ENCODE measurements at regions not wholly inside any gene's neighbourhood (a gene's known extent, or its start where the extent isn't known, plus 50 kb on each side); places are given as distances from the start of the nearest gene placed in this dataset.

DNA sequence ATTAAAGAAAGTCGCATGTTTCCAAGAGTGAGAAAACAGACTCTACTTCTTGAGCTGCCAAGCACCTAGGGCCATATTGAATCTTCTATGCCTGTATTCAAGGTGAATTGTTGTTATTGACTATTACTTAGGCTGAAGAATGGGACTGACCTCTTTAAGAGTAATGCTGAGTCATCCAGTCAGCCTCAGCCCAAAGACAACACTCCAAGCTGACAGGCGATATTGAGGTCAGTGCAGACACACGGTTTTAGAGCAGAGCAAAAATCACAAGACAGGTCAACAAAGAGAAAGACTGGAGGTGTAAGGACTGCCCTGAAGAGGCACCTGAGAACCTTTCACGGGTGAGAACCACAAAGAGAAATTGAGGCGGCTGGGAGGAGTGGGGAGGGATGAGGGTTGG is 146.9 kb downstream of the MIS18A start:
- TF ChIP-seq, protein P1, sequence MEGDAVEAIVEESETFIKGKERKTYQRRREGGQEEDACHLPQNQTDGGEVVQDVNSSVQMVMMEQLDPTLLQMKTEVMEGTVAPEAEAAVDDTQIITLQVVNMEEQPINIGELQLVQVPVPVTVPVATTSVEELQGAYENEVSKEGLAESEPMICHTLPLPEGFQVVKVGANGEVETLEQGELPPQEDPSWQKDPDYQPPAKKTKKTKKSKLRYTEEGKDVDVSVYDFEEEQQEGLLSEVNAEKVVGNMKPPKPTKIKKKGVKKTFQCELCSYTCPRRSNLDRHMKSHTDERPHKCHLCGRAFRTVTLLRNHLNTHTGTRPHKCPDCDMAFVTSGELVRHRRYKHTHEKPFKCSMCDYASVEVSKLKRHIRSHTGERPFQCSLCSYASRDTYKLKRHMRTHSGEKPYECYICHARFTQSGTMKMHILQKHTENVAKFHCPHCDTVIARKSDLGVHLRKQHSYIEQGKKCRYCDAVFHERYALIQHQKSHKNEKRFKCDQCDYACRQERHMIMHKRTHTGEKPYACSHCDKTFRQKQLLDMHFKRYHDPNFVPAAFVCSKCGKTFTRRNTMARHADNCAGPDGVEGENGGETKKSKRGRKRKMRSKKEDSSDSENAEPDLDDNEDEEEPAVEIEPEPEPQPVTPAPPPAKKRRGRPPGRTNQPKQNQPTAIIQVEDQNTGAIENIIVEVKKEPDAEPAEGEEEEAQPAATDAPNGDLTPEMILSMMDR (conservative IDR thresholded peaks at IDR 0.05; ENCODE audit: low read depth, low read length) = no peak
- no peak for TF ChIP-seq EZH2 (IDR thresholded peaks at IDR 0.05; ENCODE audit: low read length, unreplicated experiment)
